ENCODE measurements at regions not wholly inside any gene's neighbourhood (a gene's known extent, or its start where the extent isn't known, plus 50 kb on each side); places are given as distances from the start of the nearest gene placed in this dataset.

DNA sequence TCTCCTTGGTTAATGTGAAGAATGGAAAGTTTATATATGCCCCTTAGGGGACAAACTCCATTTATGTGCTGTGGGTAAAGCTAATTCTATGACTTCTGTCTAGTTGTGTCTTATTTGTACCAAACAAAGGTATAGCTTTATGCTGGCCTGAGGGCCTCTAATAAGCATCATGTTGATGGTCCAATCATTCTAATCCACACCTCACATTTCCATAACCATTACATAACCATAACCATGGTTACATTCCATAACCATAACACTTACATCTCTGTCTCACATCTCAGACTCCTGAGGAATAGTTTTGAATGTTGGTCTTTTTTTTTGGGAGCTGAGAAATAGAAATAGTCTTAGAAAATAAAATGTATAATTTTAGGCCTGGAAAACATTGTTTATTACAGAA lies 1097.1 kb downstream of the FLRT2 start:
- TF ChIP-seq, protein P1, sequence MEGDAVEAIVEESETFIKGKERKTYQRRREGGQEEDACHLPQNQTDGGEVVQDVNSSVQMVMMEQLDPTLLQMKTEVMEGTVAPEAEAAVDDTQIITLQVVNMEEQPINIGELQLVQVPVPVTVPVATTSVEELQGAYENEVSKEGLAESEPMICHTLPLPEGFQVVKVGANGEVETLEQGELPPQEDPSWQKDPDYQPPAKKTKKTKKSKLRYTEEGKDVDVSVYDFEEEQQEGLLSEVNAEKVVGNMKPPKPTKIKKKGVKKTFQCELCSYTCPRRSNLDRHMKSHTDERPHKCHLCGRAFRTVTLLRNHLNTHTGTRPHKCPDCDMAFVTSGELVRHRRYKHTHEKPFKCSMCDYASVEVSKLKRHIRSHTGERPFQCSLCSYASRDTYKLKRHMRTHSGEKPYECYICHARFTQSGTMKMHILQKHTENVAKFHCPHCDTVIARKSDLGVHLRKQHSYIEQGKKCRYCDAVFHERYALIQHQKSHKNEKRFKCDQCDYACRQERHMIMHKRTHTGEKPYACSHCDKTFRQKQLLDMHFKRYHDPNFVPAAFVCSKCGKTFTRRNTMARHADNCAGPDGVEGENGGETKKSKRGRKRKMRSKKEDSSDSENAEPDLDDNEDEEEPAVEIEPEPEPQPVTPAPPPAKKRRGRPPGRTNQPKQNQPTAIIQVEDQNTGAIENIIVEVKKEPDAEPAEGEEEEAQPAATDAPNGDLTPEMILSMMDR (IDR thresholded peaks at IDR 0.05): no peak
- TF ChIP-seq POLR2A (IDR thresholded peaks at IDR 0.05): no peak

Data from body of pancreas (tissue), 4 donors.